ENCODE measurements at regions not wholly inside any gene's neighbourhood (a gene's known extent, or its start where the extent isn't known, plus 50 kb on each side); places are given as distances from the start of the nearest gene placed in this dataset.

GRCh38 chr12:34340534-34341361 is 318.5 kb downstream of the ALG10 start:
- TF ChIP-seq ZNF274 (IDR thresholded peaks at IDR 0.05; ENCODE audit: low read depth, low read length) = no peak
- no peak overlapping the region for H3K4me3 ChIP-seq (ENCODE audit: low read length)

- no peak overlapping the region for H3K4me3 ChIP-seq (ENCODE audit: low read length)
- TF ChIP-seq ZNF274 (IDR thresholded peaks at IDR 0.05; ENCODE audit: low read depth, low read length) = no peak
Observed at GRCh38 chr12:34341362-34341733, 319.1 kb downstream of the ALG10 start.

GRCh38 chr12:34342048-34342447 is 319.8 kb downstream of the ALG10 start:
- H3K4me3 ChIP-seq (ENCODE audit: low read length) = no peak overlapping the region
- TF ChIP-seq ZNF274 (IDR thresholded peaks at IDR 0.05; ENCODE audit: low read depth, low read length) = no peak

GRCh38 chr12:34343345-34343744 is 321.0 kb downstream of the ALG10 start:
- TF ChIP-seq ZNF274 (IDR thresholded peaks at IDR 0.05; ENCODE audit: low read depth, low read length) = no peak
- no peak overlapping the region for H3K4me3 ChIP-seq (ENCODE audit: low read length)

GRCh38 chr12:34343766-34344165 is 321.5 kb downstream of the ALG10 start:
- no peak for TF ChIP-seq ZNF274 (IDR thresholded peaks at IDR 0.05; ENCODE audit: low read depth, low read length)
- no peak overlapping the region for H3K4me3 ChIP-seq (ENCODE audit: low read length)

GRCh38 chr12:34344851-34345522 is 322.7 kb downstream of the ALG10 start:
- no peak overlapping the region for H3K4me3 ChIP-seq (ENCODE audit: low read length)
- TF ChIP-seq ZNF274 (IDR thresholded peaks at IDR 0.05; ENCODE audit: low read depth, low read length) = no peak

GRCh38 chr12:34345801-34346200 is 323.5 kb downstream of the ALG10 start:
- H3K4me3 ChIP-seq (ENCODE audit: low read length) = no peak overlapping the region
- no peak for TF ChIP-seq ZNF274 (IDR thresholded peaks at IDR 0.05; ENCODE audit: low read depth, low read length)

GRCh38 chr12:34346372-34347034 is 324.2 kb downstream of the ALG10 start:
- no peak overlapping the region for H3K4me3 ChIP-seq (ENCODE audit: low read length)
- no peak for TF ChIP-seq ZNF274 (IDR thresholded peaks at IDR 0.05; ENCODE audit: low read depth, low read length)

- no peak overlapping the region for H3K4me3 ChIP-seq (ENCODE audit: low read length)
- no peak for TF ChIP-seq ZNF274 (IDR thresholded peaks at IDR 0.05; ENCODE audit: low read depth, low read length)
Observed at GRCh38 chr12:34347367-34347766, 325.1 kb downstream of the ALG10 start.

GRCh38 chr12:34348064-34348463 is 325.8 kb downstream of the ALG10 start:
- no peak for TF ChIP-seq ZNF274 (IDR thresholded peaks at IDR 0.05; ENCODE audit: low read depth, low read length)
- no peak overlapping the region for H3K4me3 ChIP-seq (ENCODE audit: low read length)

GRCh38 chr12:34348836-34349672 is 326.8 kb downstream of the ALG10 start:
- no peak for TF ChIP-seq ZNF274 (IDR thresholded peaks at IDR 0.05; ENCODE audit: low read depth, low read length)
- H3K4me3 ChIP-seq (ENCODE audit: low read length) = no peak overlapping the region

GRCh38 chr12:34349673-34349961 is 327.3 kb downstream of the ALG10 start:
- no peak overlapping the region for H3K4me3 ChIP-seq (ENCODE audit: low read length)
- no peak for TF ChIP-seq ZNF274 (IDR thresholded peaks at IDR 0.05; ENCODE audit: low read depth, low read length)

- H3K4me3 ChIP-seq (ENCODE audit: low read length) = no peak overlapping the region; the same call in 1 of the 2 replicates
- TF ChIP-seq ZNF274 (IDR thresholded peaks at IDR 0.05; ENCODE audit: low read depth, low read length) = no peak
Observed at GRCh38 chr12:34350092-34351041, 328.1 kb downstream of the ALG10 start.

Data from GM08714 (cell line).